ENCODE measurements at regions not wholly inside any gene's neighbourhood (a gene's known extent, or its start where the extent isn't known, plus 50 kb on each side); places are given as distances from the start of the nearest gene placed in this dataset. TPM values are rescaled to one million over a fixed set of nuclear protein-coding genes. Genes with fewer than 3 reads are reported as not detected.
"Not testable (repeated sequence)": the region's sequence is repeated elsewhere in the genome, so short reads cannot be mapped to it uniquely, and the experiment has no call there.

DNA sequence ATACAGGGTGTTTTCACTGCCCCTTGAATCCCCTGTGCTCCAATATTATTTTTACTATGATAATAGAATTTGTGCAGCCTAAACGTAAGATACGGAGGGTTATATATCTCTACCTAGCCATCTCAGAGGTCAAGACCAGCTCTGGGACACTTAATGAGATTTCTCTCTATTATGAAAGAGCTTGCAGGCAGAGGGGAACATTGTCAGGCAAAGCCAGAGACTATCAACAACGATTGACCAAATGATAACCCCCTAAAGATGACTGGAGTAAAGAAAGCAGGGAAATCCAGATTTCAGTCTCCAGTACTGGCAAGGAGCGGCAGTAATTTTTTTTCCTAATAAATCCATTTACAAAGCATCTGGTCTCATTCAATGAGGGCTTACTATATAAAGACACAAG is 59.8 kb upstream of the LPAR1 start:
- TF ChIP-seq, protein P1, sequence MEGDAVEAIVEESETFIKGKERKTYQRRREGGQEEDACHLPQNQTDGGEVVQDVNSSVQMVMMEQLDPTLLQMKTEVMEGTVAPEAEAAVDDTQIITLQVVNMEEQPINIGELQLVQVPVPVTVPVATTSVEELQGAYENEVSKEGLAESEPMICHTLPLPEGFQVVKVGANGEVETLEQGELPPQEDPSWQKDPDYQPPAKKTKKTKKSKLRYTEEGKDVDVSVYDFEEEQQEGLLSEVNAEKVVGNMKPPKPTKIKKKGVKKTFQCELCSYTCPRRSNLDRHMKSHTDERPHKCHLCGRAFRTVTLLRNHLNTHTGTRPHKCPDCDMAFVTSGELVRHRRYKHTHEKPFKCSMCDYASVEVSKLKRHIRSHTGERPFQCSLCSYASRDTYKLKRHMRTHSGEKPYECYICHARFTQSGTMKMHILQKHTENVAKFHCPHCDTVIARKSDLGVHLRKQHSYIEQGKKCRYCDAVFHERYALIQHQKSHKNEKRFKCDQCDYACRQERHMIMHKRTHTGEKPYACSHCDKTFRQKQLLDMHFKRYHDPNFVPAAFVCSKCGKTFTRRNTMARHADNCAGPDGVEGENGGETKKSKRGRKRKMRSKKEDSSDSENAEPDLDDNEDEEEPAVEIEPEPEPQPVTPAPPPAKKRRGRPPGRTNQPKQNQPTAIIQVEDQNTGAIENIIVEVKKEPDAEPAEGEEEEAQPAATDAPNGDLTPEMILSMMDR (conservative IDR thresholded peaks at IDR 0.05): no peak
- H3K4me1 Mint-ChIP-seq (ENCODE audit: unreplicated experiment): peaks cover 43% of the 10 kb centered on the region
- no peak overlapping the region for H3K27ac Mint-ChIP-seq

DNA sequence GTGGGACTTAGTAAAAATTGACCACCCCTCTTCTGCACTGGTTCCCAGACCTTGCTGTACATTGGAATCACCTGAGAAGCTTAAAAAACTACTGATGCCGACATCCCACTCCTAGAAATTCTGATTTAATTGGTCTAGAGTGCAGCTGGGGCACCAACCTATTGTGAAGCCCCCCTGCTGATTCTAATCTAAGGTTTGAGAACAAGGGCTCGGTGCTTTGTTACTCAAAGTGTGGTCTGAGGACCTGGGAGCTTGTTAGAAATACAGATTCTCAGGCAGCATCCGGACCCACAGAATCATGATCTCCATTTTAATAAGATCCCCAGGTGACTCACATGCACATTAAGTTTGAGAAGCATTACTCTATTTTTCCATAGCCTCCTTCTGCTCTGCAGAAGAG is 57.8 kb upstream of the LPAR1 start:
- H3K27ac Mint-ChIP-seq: no peak overlapping the region
- peaks cover 43% of the 10 kb centered on the region for H3K4me1 Mint-ChIP-seq (ENCODE audit: unreplicated experiment)

More for the DNA sequence above, 59.8 kb upstream of the LPAR1 start:
- no peaks in the 10 kb centered on the region for H3K36me3 Mint-ChIP-seq
- DNase-seq (ENCODE audit: extremely low spot score, unreplicated experiment): no peak
- no peak overlapping the region for H3K4me3 Mint-ChIP-seq
- H3K9me3 Mint-ChIP-seq: no peaks in the 10 kb centered on the region
- peaks cover 24% of the 10 kb centered on the region for H3K27me3 Mint-ChIP-seq

DNA sequence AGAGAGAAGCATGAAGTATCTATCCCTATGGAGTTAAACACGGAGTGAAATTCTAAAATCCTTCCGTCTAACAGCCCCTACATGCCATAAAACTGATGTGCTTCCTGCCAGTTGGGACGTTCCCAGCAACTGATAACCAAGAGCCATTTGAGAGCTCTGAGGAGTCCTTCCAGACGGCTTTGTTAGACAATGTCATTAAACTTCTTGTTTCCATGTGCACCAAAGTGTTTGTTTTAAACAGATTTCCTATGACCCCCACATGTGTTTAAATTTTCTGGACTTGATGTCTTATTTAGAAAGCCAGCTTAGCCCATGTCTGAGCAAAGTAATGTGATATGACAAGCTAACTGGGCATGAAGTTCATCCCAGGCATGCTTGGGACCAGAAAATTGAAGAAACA is 57.2 kb upstream of the LPAR1 start:
- H3K4me1 Mint-ChIP-seq (ENCODE audit: unreplicated experiment): peaks cover 43% of the 10 kb centered on the region
- DNase-seq (ENCODE audit: extremely low spot score, unreplicated experiment): no peak
- no peak overlapping the region for H3K4me3 Mint-ChIP-seq
- H3K27me3 Mint-ChIP-seq: peaks cover 17% of the 10 kb centered on the region
- no peaks in the 10 kb centered on the region for H3K36me3 Mint-ChIP-seq
- no peaks in the 10 kb centered on the region for H3K9me3 Mint-ChIP-seq
- TF ChIP-seq, protein P1 (conservative IDR thresholded peaks at IDR 0.05): no peak
- H3K27ac Mint-ChIP-seq: no peak overlapping the region

More for the DNA sequence above, 57.8 kb upstream of the LPAR1 start:
- no peak for DNase-seq (ENCODE audit: extremely low spot score, unreplicated experiment)
- Mint-ChIP-seq H3K9me3 (no peaks in the 10 kb centered on the region), H3K27me3 (peaks cover 17% of the 10 kb centered on the region), H3K4me3 (no peak overlapping the region), H3K36me3 (no peaks in the 10 kb centered on the region)
- TF ChIP-seq, protein P1 (conservative IDR thresholded peaks at IDR 0.05): no peak

DNA sequence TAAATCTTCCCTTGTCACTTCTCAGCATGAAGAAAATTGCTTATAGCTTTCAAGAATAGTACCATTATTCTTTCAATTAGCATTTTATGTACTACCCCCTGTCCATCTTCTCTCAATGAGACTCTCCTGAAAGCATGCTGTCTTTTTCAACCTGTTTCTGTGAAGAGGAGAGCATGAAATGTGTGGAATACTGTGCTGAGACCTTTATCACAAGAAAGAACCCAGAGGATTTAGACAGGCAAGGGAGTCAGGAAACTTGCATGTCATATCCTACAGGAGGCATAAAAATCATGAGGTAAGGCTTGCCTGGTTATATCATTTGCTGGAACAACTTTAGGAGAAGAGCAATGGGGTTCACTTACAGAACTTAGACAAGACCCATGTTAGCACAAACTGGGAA is 56.7 kb upstream of the LPAR1 start:
- no peak for DNase-seq (ENCODE audit: extremely low spot score, unreplicated experiment)
- Mint-ChIP-seq H3K27ac (no peak overlapping the region), H3K4me1 (ENCODE audit: unreplicated experiment) (peaks cover 38% of the 10 kb centered on the region), H3K27me3 (peaks cover 17% of the 10 kb centered on the region), H3K36me3 (no peaks in the 10 kb centered on the region), H3K4me3 (no peak overlapping the region), H3K9me3 (no peaks in the 10 kb centered on the region)
- TF ChIP-seq, protein P1 (conservative IDR thresholded peaks at IDR 0.05): no peak

DNA sequence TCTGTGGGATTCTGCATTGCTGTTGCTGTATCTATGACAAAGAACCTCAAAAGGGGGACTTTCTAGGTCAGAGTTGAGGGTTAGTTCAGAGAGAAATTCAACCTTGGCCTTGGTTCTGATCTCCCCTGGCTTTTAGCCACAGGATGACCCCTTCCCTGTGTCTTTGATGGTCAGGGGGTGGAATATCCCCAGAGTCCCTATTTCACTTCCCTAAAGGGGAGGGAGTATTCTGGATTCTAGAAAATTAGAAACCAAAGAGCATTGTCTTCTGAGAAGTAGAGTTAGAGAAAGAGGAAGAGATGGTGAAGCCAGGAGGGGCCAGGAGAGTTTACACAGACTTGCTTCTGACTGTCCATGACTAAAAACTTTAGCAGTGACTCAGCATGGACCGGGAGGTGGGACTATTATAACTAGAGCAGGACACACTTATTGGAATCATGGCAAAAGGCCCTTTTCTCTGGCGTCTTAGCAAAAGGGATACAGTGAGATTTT is 56.2 kb upstream of the LPAR1 start:
- Mint-ChIP-seq H3K27me3 (peaks cover 17% of the 10 kb centered on the region), H3K36me3 (no peaks in the 10 kb centered on the region), H3K9me3 (no peaks in the 10 kb centered on the region), H3K4me3 (no peak overlapping the region), H3K27ac (no peak overlapping the region), H3K4me1 (ENCODE audit: unreplicated experiment) (peaks cover 33% of the 10 kb centered on the region)
- DNase-seq (ENCODE audit: extremely low spot score, unreplicated experiment): no peak
- TF ChIP-seq, protein P1 (conservative IDR thresholded peaks at IDR 0.05): no peak

DNA sequence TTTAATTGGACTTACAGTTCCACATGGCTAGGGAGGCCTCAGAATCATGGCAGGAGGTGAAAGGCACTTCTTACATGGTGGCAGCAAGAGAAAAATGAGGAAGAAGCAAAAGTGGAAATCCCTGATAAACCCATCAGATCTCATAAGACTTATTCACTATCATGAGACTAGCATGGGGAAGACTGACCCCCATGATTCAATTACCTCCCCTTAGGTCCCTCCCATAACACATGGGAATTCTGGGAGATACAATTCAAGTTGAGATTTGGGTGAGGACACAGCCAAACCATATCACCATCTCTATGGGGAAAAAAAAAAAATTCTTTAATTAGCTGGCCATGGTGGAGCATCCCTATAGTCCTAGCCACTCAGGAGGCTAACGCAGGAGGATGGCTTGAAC is 53.9 kb upstream of the LPAR1 start:
- H3K4me3 Mint-ChIP-seq; H3K27ac Mint-ChIP-seq; H3K36me3 Mint-ChIP-seq; H3K9me3 Mint-ChIP-seq; DNase-seq (ENCODE audit: extremely low spot score, unreplicated experiment): not testable (repeated sequence)
- Mint-ChIP-seq H3K27me3 (peaks cover 12% of the 10 kb centered on the region), H3K4me1 (ENCODE audit: unreplicated experiment) (peaks cover 20% of the 10 kb centered on the region)

Small RNA genes in the stretch of these regions (microRNA-seq; reads per million reads assigned to microRNA genes)
- gene MIR7702: not detected
